Karpas-422 (cell line): ENCODE measurements at regions not wholly inside any gene's neighbourhood (a gene's known extent, or its start where the extent isn't known, plus 50 kb on each side); places are given as distances from the start of the nearest gene placed in this dataset.

ENCODE experiments used
- DNase-seq: peaks from one replicate; pipeline ENCODE4 v3.0.0-alpha.2; 2015
- H2AFZ ChIP-seq: fragments of 200-600 bp; sonication (generic); 2 replicates; pipeline ENCODE4 v1.6.1; 2014; ENCODE audit warnings: antibody characterized with exemption, low read length, mixed read lengths
- H3K27ac ChIP-seq: fragments of 200-600 bp; sonication (generic); 2 replicates; pipeline ENCODE4 v1.5.1; 2014; ENCODE audit warnings: mild to moderate bottlenecking, low read length, moderate library complexity
- H3K27me3 ChIP-seq: fragments of 200-600 bp; sonication (generic); 2 replicates; pipeline ENCODE4 v1.6.1; 2014; ENCODE audit warnings: low read length, mixed read lengths
- H3K36me3 ChIP-seq: fragments of 200-600 bp; sonication (generic); 2 replicates; pipeline ENCODE4 v1.6.1; 2014; ENCODE audit warnings: low read length, mixed read lengths; ENCODE audit not compliant: insufficient read depth
- H3K4me1 ChIP-seq: fragments of 200-600 bp; sonication (generic); 2 replicates; pipeline ENCODE4 v1.6.1; 2014; ENCODE audit warnings: mild to moderate bottlenecking, low read length, mixed read lengths
- H3K4me2 ChIP-seq: fragments of 200-600 bp; sonication (generic); 2 replicates; pipeline ENCODE4 v1.6.1; 2014; ENCODE audit warnings: low read length, low read depth, mild to moderate bottlenecking; ENCODE audit not compliant: poor library complexity, severe bottlenecking
- H3K4me3 ChIP-seq: fragments of 200-600 bp; sonication (generic); 2 replicates; pipeline ENCODE4 v1.5.1; 2014; ENCODE audit warnings: mild to moderate bottlenecking, antibody characterized with exemption, low read length, mixed read lengths
- H3K79me2 ChIP-seq: fragments of 200-600 bp; sonication (generic); 2 replicates; pipeline ENCODE4 v1.6.1; 2014; ENCODE audit warnings: mild to moderate bottlenecking, low read length, mixed read lengths
- H3K9ac ChIP-seq: fragments of 200-600 bp; sonication (generic); 2 replicates; pipeline ENCODE4 v1.6.0; 2014; ENCODE audit warnings: low read length
- H3K9me2 ChIP-seq: fragments of 200-600 bp; sonication (generic), shearing (Covaris generic); replicated peaks from 2 replicates; pipeline ENCODE4 v1.6.0; 2014; ENCODE audit warnings: mild to moderate bottlenecking, low read length, moderate library complexity; ENCODE audit not compliant: insufficient read depth
- H3K9me3 ChIP-seq: fragments of 300-700, 200-600 bp; sonication (generic); 2 replicates; pipeline ENCODE4 v1.6.1; 2014; ENCODE audit warnings: low read length, mixed read lengths
- H4K20me1 ChIP-seq: fragments of 200-600 bp; sonication (generic); 2 replicates; pipeline ENCODE4 v1.6.1; 2014; ENCODE audit warnings: mild to moderate bottlenecking, antibody characterized with exemption, low read length, low read depth; ENCODE audit not compliant: insufficient read depth

- H3K9me3 ChIP-seq, result no peaks in the 10 kb centered on the region
- DNase-seq, result no peak
- H3K79me2 ChIP-seq, result no peaks in the 10 kb centered on the region
- H2AFZ ChIP-seq, result no peak overlapping the region
- no peaks in the 10 kb centered on the region for H3K4me1 ChIP-seq
- no peak overlapping the region for H3K27ac ChIP-seq
- H3K9ac ChIP-seq, result no peak overlapping the region
- H3K4me3 ChIP-seq, result no peak overlapping the region
- no peak overlapping the region for H3K4me2 ChIP-seq
- H3K27me3 ChIP-seq, result no peaks in the 10 kb centered on the region
- no peaks in the 10 kb centered on the region for H3K36me3 ChIP-seq
- H3K9me2 ChIP-seq, result no peaks in the 10 kb centered on the region
- no peaks in the 10 kb centered on the region for H4K20me1 ChIP-seq
Measured at GRCh38 chr13:76389321-76389720, 496.9 kb downstream of the KCTD12 start.

GRCh38 chr13:76387566-76387965, 498.6 kb downstream of the KCTD12 start:
- H2AFZ ChIP-seq, result no peak overlapping the region
- DNase-seq, result no peak
- no peaks in the 10 kb centered on the region for H3K9me2 ChIP-seq
- no peak overlapping the region for H3K4me2 ChIP-seq
- no peaks in the 10 kb centered on the region for H3K79me2 ChIP-seq
- no peak overlapping the region for H3K9ac ChIP-seq
- H3K27ac ChIP-seq, result no peak overlapping the region
- no peaks in the 10 kb centered on the region for H3K27me3 ChIP-seq
- H3K9me3 ChIP-seq, result no peaks in the 10 kb centered on the region
- no peaks in the 10 kb centered on the region for H3K4me1 ChIP-seq
- H3K4me3 ChIP-seq, result no peak overlapping the region
- no peaks in the 10 kb centered on the region for H3K36me3 ChIP-seq
- no peaks in the 10 kb centered on the region for H4K20me1 ChIP-seq

- Histone ChIP-seq H3K4me3 (no peak overlapping the region), H3K27ac (no peak overlapping the region), H3K79me2 (no peaks in the 10 kb centered on the region), H2AFZ (no peak overlapping the region), H3K9ac (no peak overlapping the region), H4K20me1 (no peaks in the 10 kb centered on the region), H3K4me1 (no peaks in the 10 kb centered on the region), H3K9me2 (no peaks in the 10 kb centered on the region), H3K4me2 (no peak overlapping the region), H3K9me3 (no peaks in the 10 kb centered on the region), H3K27me3 (no peaks in the 10 kb centered on the region), H3K36me3 (no peaks in the 10 kb centered on the region)
- no peak for DNase-seq
Measured at GRCh38 chr13:76386321-76386720, 499.9 kb downstream of the KCTD12 start.

DNA sequence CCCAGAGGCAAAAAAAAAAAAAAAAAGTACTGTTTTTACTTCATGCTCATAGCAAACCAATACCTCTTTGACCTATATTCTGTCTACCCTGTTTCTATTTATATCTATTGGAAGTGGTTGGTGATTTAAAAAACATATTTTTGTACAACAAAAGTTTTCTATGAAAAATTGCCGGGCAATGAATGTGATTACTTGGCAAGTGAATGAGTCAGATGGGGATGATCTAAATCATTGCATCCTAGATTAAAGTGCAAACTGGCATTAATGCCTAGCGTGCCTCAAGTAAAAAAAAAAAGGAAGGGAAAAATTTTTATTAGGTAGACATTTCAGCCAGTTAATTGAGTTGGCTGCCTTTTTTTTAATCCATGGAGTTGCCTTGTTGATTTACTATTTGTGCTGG, 500.6 kb downstream of the KCTD12 start:
- no peak for DNase-seq
- H3K4me1 ChIP-seq, result no peaks in the 10 kb centered on the region
- no peaks in the 10 kb centered on the region for H3K79me2 ChIP-seq
- no peaks in the 10 kb centered on the region for H4K20me1 ChIP-seq
- no peak overlapping the region for H3K4me3 ChIP-seq
- no peaks in the 10 kb centered on the region for H3K9me3 ChIP-seq
- H3K9me2 ChIP-seq, result no peaks in the 10 kb centered on the region
- no peaks in the 10 kb centered on the region for H3K36me3 ChIP-seq
- no peaks in the 10 kb centered on the region for H3K27me3 ChIP-seq
- H3K9ac ChIP-seq, result no peak overlapping the region
- no peak overlapping the region for H2AFZ ChIP-seq
- no peak overlapping the region for H3K4me2 ChIP-seq
- H3K27ac ChIP-seq, result no peak overlapping the region

DNA sequence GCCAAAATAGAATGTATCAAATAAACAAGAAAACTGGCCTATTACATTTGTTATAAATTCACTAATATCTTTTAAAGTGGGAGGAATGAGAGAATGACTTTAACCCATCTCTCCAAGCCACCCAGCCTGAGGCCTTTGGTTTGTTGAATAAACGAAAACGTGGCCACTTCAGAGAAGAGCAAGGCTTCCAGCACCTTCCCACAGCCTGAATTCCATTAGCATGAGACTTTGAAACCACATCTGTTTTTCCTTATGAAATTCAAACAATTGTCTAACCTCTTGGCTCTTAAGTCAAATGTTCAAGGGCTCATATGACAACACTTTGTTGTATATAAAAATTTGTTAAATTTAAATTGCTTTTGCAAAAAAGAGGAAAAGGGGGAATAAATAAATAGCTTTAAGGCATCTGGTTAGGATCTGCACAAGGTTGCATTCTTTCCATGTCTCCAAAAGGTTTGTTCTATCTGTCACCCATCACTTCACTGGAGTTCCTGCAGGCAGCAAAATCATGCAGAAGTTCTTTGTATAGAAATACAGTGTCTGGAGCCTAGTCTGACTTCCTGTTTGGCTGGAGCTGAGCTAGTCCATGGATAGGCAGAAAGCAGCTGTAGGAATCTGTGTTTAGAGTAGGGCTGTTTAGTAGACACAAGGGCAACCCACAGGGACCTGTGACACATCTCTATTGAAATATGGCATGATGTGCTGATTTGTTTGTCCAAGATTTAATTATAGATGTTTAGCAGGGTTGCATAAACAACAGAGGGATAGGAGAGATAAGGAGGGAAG, 502.3 kb downstream of the KCTD12 start:
- Histone ChIP-seq H3K9ac (no peak overlapping the region), H3K79me2 (no peaks in the 10 kb centered on the region), H3K27ac (no peak overlapping the region), H3K4me1 (no peaks in the 10 kb centered on the region), H3K27me3 (no peaks in the 10 kb centered on the region), H3K4me2 (no peak overlapping the region), H3K4me3 (no peak overlapping the region), H3K9me3 (no peaks in the 10 kb centered on the region), H4K20me1 (no peaks in the 10 kb centered on the region), H3K36me3 (no peaks in the 10 kb centered on the region), H2AFZ (no peak overlapping the region), H3K9me2 (no peaks in the 10 kb centered on the region)
- no peak for DNase-seq

DNA sequence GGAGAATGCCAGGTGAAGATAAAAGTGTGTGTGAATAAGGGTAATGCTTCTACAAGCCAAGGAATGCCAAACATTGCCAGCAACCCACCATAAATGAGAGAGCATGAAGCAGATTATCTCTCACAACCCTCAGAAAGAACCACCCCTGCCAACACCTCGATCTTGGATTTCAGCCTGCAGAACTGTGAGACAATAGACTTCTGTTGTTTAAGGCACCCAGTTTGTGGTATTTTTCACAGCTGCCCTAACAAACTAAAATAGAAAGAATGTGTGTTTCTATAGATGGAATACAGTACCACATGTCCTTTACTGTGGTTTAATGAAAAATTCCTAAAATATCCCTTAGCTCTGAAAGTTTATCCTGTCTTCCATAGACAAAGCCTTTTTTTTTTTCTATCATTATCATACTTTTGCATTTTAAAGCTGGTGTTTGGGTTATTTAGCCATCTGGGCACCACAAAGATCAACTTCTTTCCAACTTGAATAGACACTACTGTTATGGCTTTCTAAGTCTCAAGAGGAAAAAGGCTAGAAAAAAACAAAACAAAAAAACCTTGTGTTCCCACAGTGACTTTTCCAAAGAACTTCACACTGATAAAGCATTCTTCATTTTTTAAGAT, 505.6 kb downstream of the KCTD12 start:
- Histone ChIP-seq H3K27me3 (no peaks in the 10 kb centered on the region), H3K9me2 (no peaks in the 10 kb centered on the region), H3K27ac (no peak overlapping the region), H3K4me1 (no peaks in the 10 kb centered on the region), H3K9me3 (no peaks in the 10 kb centered on the region), H3K4me2 (no peak overlapping the region), H3K4me3 (no peak overlapping the region), H4K20me1 (no peaks in the 10 kb centered on the region), H2AFZ (no peak overlapping the region), H3K79me2 (no peaks in the 10 kb centered on the region), H3K9ac (no peak overlapping the region), H3K36me3 (no peaks in the 10 kb centered on the region)
- no peak for DNase-seq

DNA sequence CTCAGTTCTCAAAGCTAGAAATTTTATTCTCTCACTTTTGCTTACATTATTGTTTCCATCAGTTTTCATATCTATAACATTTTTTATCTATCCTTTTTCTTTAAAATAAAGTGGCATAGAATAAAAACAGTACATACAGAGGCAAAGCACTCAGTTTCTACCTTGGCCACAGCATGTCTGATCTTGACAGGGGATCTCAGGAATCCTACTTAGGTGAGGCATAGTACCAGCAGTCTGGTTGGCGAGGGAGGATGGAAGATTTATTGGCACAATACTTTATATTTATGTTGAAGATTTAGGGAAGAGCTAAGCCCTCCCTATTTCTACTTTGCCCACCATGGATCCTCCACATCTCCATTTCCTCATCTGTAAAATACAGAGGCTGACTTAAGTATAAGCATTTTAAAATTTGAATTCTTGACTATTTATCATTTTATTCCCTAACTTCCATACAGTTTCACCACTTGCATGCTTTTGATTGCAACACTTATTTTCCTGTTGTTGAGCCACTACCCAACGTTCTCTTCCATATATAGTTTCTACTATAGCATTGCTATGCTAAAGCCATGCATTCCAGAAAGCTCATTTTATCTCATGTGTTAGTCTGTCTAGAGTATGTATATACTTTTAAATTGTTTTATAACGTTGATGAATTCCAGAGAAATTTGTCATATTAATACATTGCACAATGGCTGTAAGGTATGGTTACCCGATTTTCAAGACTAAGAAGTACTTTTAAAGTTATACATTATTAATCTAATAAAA, 506.7 kb downstream of the KCTD12 start:
- Histone ChIP-seq H3K9me3 (no peaks in the 10 kb centered on the region), H3K9me2 (no peaks in the 10 kb centered on the region), H2AFZ (no peak overlapping the region), H3K4me1 (no peaks in the 10 kb centered on the region), H3K79me2 (no peaks in the 10 kb centered on the region), H3K27ac (no peak overlapping the region), H3K9ac (no peak overlapping the region), H3K36me3 (no peaks in the 10 kb centered on the region), H3K27me3 (no peaks in the 10 kb centered on the region), H3K4me3 (no peak overlapping the region), H4K20me1 (no peaks in the 10 kb centered on the region), H3K4me2 (no peak overlapping the region)
- no peak for DNase-seq

- no peak overlapping the region for H3K27ac ChIP-seq
- no peak overlapping the region for H3K4me3 ChIP-seq
- no peaks in the 10 kb centered on the region for H3K27me3 ChIP-seq
- no peaks in the 10 kb centered on the region for H3K79me2 ChIP-seq
- H3K9me2 ChIP-seq, result no peaks in the 10 kb centered on the region
- H2AFZ ChIP-seq, result no peak overlapping the region
- no peak overlapping the region for H3K9ac ChIP-seq
- H3K4me1 ChIP-seq, result no peaks in the 10 kb centered on the region
- no peak overlapping the region for H3K4me2 ChIP-seq
- no peaks in the 10 kb centered on the region for H3K9me3 ChIP-seq
- DNase-seq, result no peak
- no peaks in the 10 kb centered on the region for H4K20me1 ChIP-seq
- H3K36me3 ChIP-seq, result no peaks in the 10 kb centered on the region
Measured at GRCh38 chr13:76378767-76379166, 507.4 kb downstream of the KCTD12 start.
